ENCODE measurements at regions not wholly inside any gene's neighbourhood (a gene's known extent, or its start where the extent isn't known, plus 50 kb on each side); places are given as distances from the start of the nearest gene placed in this dataset.

GRCh38 chr5:5822729-5823257 lies 400.3 kb downstream of the ICE1 start:
- Histone ChIP-seq H4K20me1 (ENCODE audit: insufficient read depth) (no peaks in the 10 kb centered on the region), H3K27ac (no peak overlapping the region), H3K9ac (no peak overlapping the region), H3K9me3 (ENCODE audit: low read depth) (no peaks in the 10 kb centered on the region), H3K4me3 (no peak overlapping the region), H3K4me2 (ENCODE audit: unreplicated experiment) (no peak overlapping the region), H3K36me3 (ENCODE audit: low read depth) (no peaks in the 10 kb centered on the region), H3K27me3 (replicated peaks; ENCODE audit: insufficient read depth) (no peaks in the 10 kb centered on the region), H3F3A (ENCODE audit: insufficient read depth) (no peaks in the 10 kb centered on the region), H3K4me1 (ENCODE audit: insufficient read depth) (no peaks in the 10 kb centered on the region), H2AFZ (no peak overlapping the region), H3K9me2 (ENCODE audit: insufficient read depth) (no peaks in the 10 kb centered on the region), H3K79me2 (ENCODE audit: insufficient read depth) (no peaks in the 10 kb centered on the region)
- WGBS, 2 experiments (ENCODE audit: low coverage in 1 of 2, low lambda C conversion rate in 2 of 2, missing lambda C conversion rate in 2 of 2): 15 to 27% methylated on average over 3 of the region's 3 CpGs
- TF ChIP-seq EZH2 (IDR thresholded peaks at IDR 0.05; ENCODE audit: insufficient read depth, poor library complexity, severe bottlenecking) (no peak), EZH2phosphoT487 (IDR thresholded peaks at IDR 0.05; ENCODE audit: insufficient read depth, low read depth) (no peak)
- in situ Hi-C loops (cut with MboI): no loop called here
- DNase-seq: no peak

- H3K36me3 ChIP-seq (ENCODE audit: low read depth): no peaks in the 10 kb centered on the region
- no peaks in the 10 kb centered on the region for H3K9me3 ChIP-seq (ENCODE audit: low read depth)
- in situ Hi-C loops (cut with MboI): no loop called here
Measured at GRCh38 chr5:5816960-5817359, 394.5 kb downstream of the ICE1 start.

GRCh38 chr5:5813441-5813840 lies 391.0 kb downstream of the ICE1 start:
- in situ Hi-C loops (cut with MboI): no loop called here
- Histone ChIP-seq H4K20me1 (ENCODE audit: insufficient read depth) (no peaks in the 10 kb centered on the region), H3K27me3 (replicated peaks; ENCODE audit: insufficient read depth) (no peaks in the 10 kb centered on the region), H3K9me3 (ENCODE audit: low read depth) (no peaks in the 10 kb centered on the region), H3K4me1 (ENCODE audit: insufficient read depth) (no peaks in the 10 kb centered on the region), H3K9ac (no peak overlapping the region), H3K9me2 (ENCODE audit: insufficient read depth) (no peaks in the 10 kb centered on the region), H3K4me2 (ENCODE audit: unreplicated experiment) (no peak overlapping the region), H2AFZ (no peak overlapping the region), H3K4me3 (no peak overlapping the region), H3K36me3 (ENCODE audit: low read depth) (no peaks in the 10 kb centered on the region), H3K79me2 (ENCODE audit: insufficient read depth) (no peaks in the 10 kb centered on the region), H3K27ac (no peak overlapping the region), H3F3A (ENCODE audit: insufficient read depth) (no peaks in the 10 kb centered on the region)
- WGBS, 2 experiments (ENCODE audit: low coverage in 1 of 2, low lambda C conversion rate in 2 of 2, missing lambda C conversion rate in 2 of 2): 2% methylated on average over 5 of the region's 5 CpGs
- no peak for DNase-seq
- TF ChIP-seq EZH2phosphoT487 (IDR thresholded peaks at IDR 0.05; ENCODE audit: insufficient read depth, low read depth) (no peak), EZH2 (IDR thresholded peaks at IDR 0.05; ENCODE audit: insufficient read depth, poor library complexity, severe bottlenecking) (no peak)

More at GRCh38 chr5:5816960-5817359, 394.5 kb downstream of the ICE1 start:
- Histone ChIP-seq H3K9ac (no peak overlapping the region), H3K4me3 (no peak overlapping the region), H3K27me3 (replicated peaks; ENCODE audit: insufficient read depth) (no peaks in the 10 kb centered on the region), H3K4me2 (ENCODE audit: unreplicated experiment) (no peak overlapping the region), H4K20me1 (ENCODE audit: insufficient read depth) (no peaks in the 10 kb centered on the region), H3K9me2 (ENCODE audit: insufficient read depth) (no peaks in the 10 kb centered on the region), H3F3A (ENCODE audit: insufficient read depth) (no peaks in the 10 kb centered on the region), H2AFZ (no peak overlapping the region), H3K4me1 (ENCODE audit: insufficient read depth) (no peaks in the 10 kb centered on the region), H3K79me2 (ENCODE audit: insufficient read depth) (no peaks in the 10 kb centered on the region), H3K27ac (no peak overlapping the region)
- DNase-seq: no peak
- TF ChIP-seq EZH2 (IDR thresholded peaks at IDR 0.05; ENCODE audit: insufficient read depth, poor library complexity, severe bottlenecking): no peak
- no peak for TF ChIP-seq EZH2phosphoT487 (IDR thresholded peaks at IDR 0.05; ENCODE audit: insufficient read depth, low read depth)

GRCh38 chr5:5810461-5810860 lies 388.0 kb downstream of the ICE1 start:
- no peaks in the 10 kb centered on the region for H3F3A ChIP-seq (ENCODE audit: insufficient read depth)
- H3K4me2 ChIP-seq (ENCODE audit: unreplicated experiment): no peak overlapping the region
- H3K27me3 ChIP-seq (replicated peaks; ENCODE audit: insufficient read depth): no peaks in the 10 kb centered on the region
- DNase-seq: no peak
- no peak for TF ChIP-seq EZH2 (IDR thresholded peaks at IDR 0.05; ENCODE audit: insufficient read depth, poor library complexity, severe bottlenecking)
- no peak for TF ChIP-seq EZH2phosphoT487 (IDR thresholded peaks at IDR 0.05; ENCODE audit: insufficient read depth, low read depth)
- no peak overlapping the region for H2AFZ ChIP-seq
- H3K27ac ChIP-seq: no peak overlapping the region
- H3K9ac ChIP-seq: no peak overlapping the region
- H3K4me3 ChIP-seq: no peak overlapping the region
- no peaks in the 10 kb centered on the region for H3K9me2 ChIP-seq (ENCODE audit: insufficient read depth)
- H3K4me1 ChIP-seq (ENCODE audit: insufficient read depth): no peaks in the 10 kb centered on the region
- in situ Hi-C loops (cut with MboI): no loop called here
- no peaks in the 10 kb centered on the region for H3K9me3 ChIP-seq (ENCODE audit: low read depth)
- H3K36me3 ChIP-seq (ENCODE audit: low read depth): no peaks in the 10 kb centered on the region
- WGBS, 2 experiments (ENCODE audit: low coverage in 1 of 2, low lambda C conversion rate in 2 of 2, missing lambda C conversion rate in 2 of 2): 0 to 3% methylated on average over 2 of the region's 2 CpGs
- H3K79me2 ChIP-seq (ENCODE audit: insufficient read depth): no peaks in the 10 kb centered on the region
- H4K20me1 ChIP-seq (ENCODE audit: insufficient read depth): no peaks in the 10 kb centered on the region

GRCh38 chr5:5805916-5806315 lies 383.4 kb downstream of the ICE1 start:
- Histone ChIP-seq H3F3A (ENCODE audit: insufficient read depth) (no peaks in the 10 kb centered on the region), H3K27me3 (replicated peaks; ENCODE audit: insufficient read depth) (no peaks in the 10 kb centered on the region), H3K79me2 (ENCODE audit: insufficient read depth) (no peaks in the 10 kb centered on the region), H3K27ac (no peak overlapping the region), H3K4me2 (ENCODE audit: unreplicated experiment) (no peak overlapping the region), H3K4me3 (no peak overlapping the region), H3K9me2 (ENCODE audit: insufficient read depth) (no peaks in the 10 kb centered on the region), H3K9me3 (ENCODE audit: low read depth) (no peaks in the 10 kb centered on the region), H2AFZ (no peak overlapping the region), H3K36me3 (ENCODE audit: low read depth) (no peaks in the 10 kb centered on the region), H4K20me1 (ENCODE audit: insufficient read depth) (no peaks in the 10 kb centered on the region), H3K9ac (no peak overlapping the region), H3K4me1 (ENCODE audit: insufficient read depth) (no peaks in the 10 kb centered on the region)
- no peak for DNase-seq
- no peak for TF ChIP-seq EZH2 (IDR thresholded peaks at IDR 0.05; ENCODE audit: insufficient read depth, poor library complexity, severe bottlenecking)
- no peak for TF ChIP-seq EZH2phosphoT487 (IDR thresholded peaks at IDR 0.05; ENCODE audit: insufficient read depth, low read depth)
- 54 to 56% methylated on average over 7 of the region's 7 CpGs for WGBS, 2 experiments (ENCODE audit: low coverage in 1 of 2, low lambda C conversion rate in 2 of 2, missing lambda C conversion rate in 2 of 2)
- in situ Hi-C loops (cut with MboI): no loop called here

Measured in GM23248 (cell line).